ENCODE measurements at regions not wholly inside any gene's neighbourhood (a gene's known extent, or its start where the extent isn't known, plus 50 kb on each side); places are given as distances from the start of the nearest gene placed in this dataset.

- POLR2A ChIA-PET (ENCODE audit: unreplicated experiment), result no interaction called here
- no peak overlapping the region for H2AK9ac ChIP-seq (replicated peaks; ENCODE audit: low read depth, low read length, poor library complexity)
- peaks cover 3% of the 10 kb centered on the region; the same call in 1 of the 2 replicates for H3K4me1 ChIP-seq (ENCODE audit: control insufficient read depth, insufficient read depth, low read length)
- BruUV-seq (replicated peaks), result no TSS peak
- H2BK120ac ChIP-seq (ENCODE audit: low read depth, low read length), result no peak overlapping the region
- intact Hi-C loops (cut with micrococcal nuclease), result no loop called here
- H3K9ac ChIP-seq (ENCODE audit: low read depth, low read length), result no peak overlapping the region
- no peak overlapping the region for H3K4me3 ChIP-seq (ENCODE audit: insufficient read depth, low read depth, low read length)
- no peak overlapping the region for H2BK15ac ChIP-seq (ENCODE audit: low read depth, low read length)
- in situ Hi-C loops (cut with MboI; ENCODE audit: low sequenced_read_pairs), result no loop called here
- ATAC-seq (ENCODE audit: low read depth), result no peak
- no peak overlapping the region for H3K23ac ChIP-seq (ENCODE audit: low read depth, low read length)
- H2AK5ac ChIP-seq (ENCODE audit: low read depth, low read length), result no peak overlapping the region
- H2AFZ ChIP-seq (replicated peaks; ENCODE audit: low read length, poor library complexity), result no peak overlapping the region
- no peaks in the 10 kb centered on the region for H3K79me1 ChIP-seq (ENCODE audit: low read depth in 1 of 2, low read length in 2 of 2)
- peak overlapping the region; percentile 22; the same call in 1 of the 2 replicates for H3K4ac ChIP-seq (ENCODE audit: low read depth, low read length)
- H4K8ac ChIP-seq (ENCODE audit: low read depth in 2 of 2, low read length in 2 of 2), result no peak overlapping the region
- no peak overlapping the region for H3K56ac ChIP-seq (ENCODE audit: extremely low read depth, insufficient read depth, low read length)
- no peak for TF ChIP-seq RFX5 (IDR thresholded peaks at IDR 0.05; ENCODE audit: low read depth, low read length)
- no peak for TF ChIP-seq SMC3 (IDR thresholded peaks at IDR 0.05; ENCODE audit: low read depth, low read length)
- TF ChIP-seq MAZ (IDR thresholded peaks at IDR 0.05; ENCODE audit: borderline replicate concordance, low read depth, low read length), result no peak
- TF ChIP-seq USF2 (IDR thresholded peaks at IDR 0.05; ENCODE audit: low read depth, low read length), result no peak
- TF ChIP-seq RCOR1 (IDR thresholded peaks at IDR 0.05; ENCODE audit: insufficient replicate concordance, low read length), result no peak
- no peak for TF ChIP-seq CEBPB (IDR thresholded peaks at IDR 0.05; ENCODE audit: low read depth, low read length)
- TF ChIP-seq POLR2A (IDR thresholded peaks at IDR 0.05; ENCODE audit: low read depth, low read length), result no peak
- no peak for TF ChIP-seq BHLHE40 (IDR thresholded peaks at IDR 0.05; ENCODE audit: low read depth, low read length)
- no peak for TF ChIP-seq NFE2L2 (IDR thresholded peaks at IDR 0.05; ENCODE audit: low read depth, low read length)
- TF ChIP-seq FOS (IDR thresholded peaks at IDR 0.05; ENCODE audit: low read depth, low read length), result no peak
- no peak for TF ChIP-seq MAFK (IDR thresholded peaks at IDR 0.05; ENCODE audit: low read depth, low read length)
- TF ChIP-seq RAD21 (IDR thresholded peaks at IDR 0.05; ENCODE audit: low read length), result no peak
- no peak for TF ChIP-seq ELK1 (IDR thresholded peaks at IDR 0.05; ENCODE audit: borderline replicate concordance, low read depth, low read length)
- no peak for TF ChIP-seq MXI1 (IDR thresholded peaks at IDR 0.05; ENCODE audit: borderline replicate concordance, low read depth, low read length)
- no peak for TF ChIP-seq CHD1 (IDR thresholded peaks at IDR 0.05; ENCODE audit: low read depth, low read length)
- no peak for TF ChIP-seq CTCF (conservative IDR thresholded peaks at IDR 0.05; ENCODE audit: low read depth, low read length)
- H3K9me1 ChIP-seq (ENCODE audit: insufficient read depth, low read length), result 0 out of 2 replicates have a peak, but pooled peaks cover 2% of the 10 kb centered on the region
- no peak overlapping the region for H2BK5ac ChIP-seq (ENCODE audit: low read depth, low read length, poor library complexity, severe bottlenecking)
- H3K9me3 ChIP-seq (ENCODE audit: control insufficient read depth, insufficient read depth, low read length), result no peaks in the 10 kb centered on the region
- DNase-seq, result no peak
- H3K27ac ChIP-seq (ENCODE audit: insufficient read depth, low read length), result no peak overlapping the region
- no peak overlapping the region for H3K18ac ChIP-seq (ENCODE audit: low read depth, low read length)
- no peak overlapping the region for H4K5ac ChIP-seq (ENCODE audit: low read depth, low read length)
- 100% methylated on average over 3 of the region's 9 CpGs; no CpG with 5 or more reads in 1 of the 2 experiments for WGBS, 2 experiments (ENCODE audit: extremely low coverage in 2 of 2, insufficient read length in 1 of 2)
- no peaks in the 10 kb centered on the region for H4K20me1 ChIP-seq (ENCODE audit: insufficient read depth, low read length)
- no peaks in the 10 kb centered on the region for H3K27me3 ChIP-seq (ENCODE audit: control insufficient read depth, insufficient read depth, low read length)
- H3K36me3 ChIP-seq (ENCODE audit: control insufficient read depth, insufficient read depth, low read length), result no peaks in the 10 kb centered on the region
- no peak overlapping the region for H4K91ac ChIP-seq (ENCODE audit: insufficient read depth, low read depth, low read length)
- H3K14ac ChIP-seq (replicated peaks; ENCODE audit: low read depth, low read length), result no peak overlapping the region
- H3K4me2 ChIP-seq (ENCODE audit: low read depth, low read length), result no peak overlapping the region
- H2BK20ac ChIP-seq (ENCODE audit: low read depth, low read length), result 0 out of 2 replicates have a peak overlapping the region, but pooled peaks have one; percentile 16
- dilution Hi-C loops (cut with HindIII; ENCODE audit: low sequenced_read_pairs, unreplicated experiment), result no loop called here
- CTCF ChIA-PET, result no interaction called here
Measured at GRCh38 chr4:184329235-184329634, 111.6 kb upstream of the ENPP6 start.

Data from IMR-90 (cell line).